ENCODE measurements at regions not wholly inside any gene's neighbourhood (a gene's known extent, or its start where the extent isn't known, plus 50 kb on each side); places are given as distances from the start of the nearest gene placed in this dataset.

DNA sequence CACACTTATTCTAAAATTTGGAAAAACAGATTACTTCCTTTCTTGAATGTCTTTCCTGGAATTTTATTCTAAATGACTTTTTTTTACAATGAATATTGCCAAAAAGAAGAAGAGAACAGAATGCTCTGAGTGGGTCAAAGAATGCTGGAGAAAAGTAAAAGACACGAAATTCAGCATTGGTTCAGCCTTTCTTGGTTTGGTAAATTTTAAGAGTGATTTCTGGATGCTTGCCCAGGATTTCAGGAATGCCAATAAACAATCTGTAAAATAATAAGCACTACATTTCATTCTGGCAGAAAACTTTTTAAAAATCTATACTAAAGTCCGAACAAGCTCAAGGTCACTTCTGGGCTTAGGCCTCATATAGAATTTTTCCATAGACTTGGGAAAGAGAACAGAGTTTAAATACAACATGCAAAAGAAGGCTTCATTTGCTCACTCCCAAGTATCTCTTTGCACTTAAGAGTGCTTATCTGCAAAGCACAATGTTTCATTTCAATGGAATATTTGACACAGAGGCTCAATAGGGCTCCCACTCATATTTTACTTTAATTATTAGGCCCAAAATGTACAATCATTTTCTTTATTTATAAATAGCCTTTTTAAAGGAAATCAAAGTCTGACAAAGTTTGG is 359.5 kb upstream of the ANKRD30A start:
- no peak for FAIRE-seq
- H3K4me1 ChIP-seq (replicated peaks in 1 of 4; ENCODE audit: control insufficient read depth in 3 of 4, insufficient read depth in 4 of 4, low read length in 3 of 4), result no peaks in the 10 kb centered on the region
- DNase-seq (ENCODE audit: low read depth in 1 of 2, low spot score in 2 of 2), result no peak
- H2AK5ac ChIP-seq (ENCODE audit: low read depth, low read length), result no peak overlapping the region
- no peak overlapping the region for H3K56ac ChIP-seq (replicated peaks; ENCODE audit: insufficient read length, low read depth, low read length)
- CTCF ChIA-PET (ENCODE audit: partially characterized antibody), result no interaction called here
- no peak overlapping the region for H4K5ac ChIP-seq (ENCODE audit: insufficient read length, low read depth, low read length)
- H2BK12ac ChIP-seq (ENCODE audit: low read depth, low read length), result no peak overlapping the region
- H3K4ac ChIP-seq (replicated peaks; ENCODE audit: insufficient read length, low read depth, low read length), result no peak overlapping the region
- H3K23ac ChIP-seq (ENCODE audit: insufficient read length), result no peak overlapping the region
- no peak overlapping the region for H2BK120ac ChIP-seq (replicated peaks; ENCODE audit: low read depth, low read length)
- H3K14ac ChIP-seq (ENCODE audit: insufficient read length), result no peak overlapping the region
- no peak overlapping the region for H3K4me3 ChIP-seq (ENCODE audit: extremely low read depth in 1 of 4, insufficient read depth in 2 of 4, low read depth in 3 of 4, low read length in 4 of 4)
- H3K4me2 ChIP-seq (ENCODE audit: insufficient read depth in 1 of 2, low read depth in 2 of 2, low read length in 2 of 2), result no peak overlapping the region
- H3K36me3 ChIP-seq (ENCODE audit: control insufficient read depth in 2 of 4, insufficient read depth in 4 of 4, low read length in 3 of 4), result no peaks in the 10 kb centered on the region
- H3K79me2 ChIP-seq (ENCODE audit: control insufficient read depth in 1 of 2, insufficient read depth in 2 of 2, low read length in 2 of 2), result no peaks in the 10 kb centered on the region
- no peaks in the 10 kb centered on the region for H3K23me2 ChIP-seq (ENCODE audit: low read depth, low read length)
- H3K9ac ChIP-seq (replicated peaks in 1 of 4; ENCODE audit: extremely low read depth in 1 of 4, low read depth in 3 of 4, low read length in 3 of 4), result no peak overlapping the region
- H4K8ac ChIP-seq (ENCODE audit: extremely low read depth, insufficient read depth, low read length), result no peak overlapping the region
- H2BK15ac ChIP-seq (ENCODE audit: low read length), result no peak overlapping the region
- WGBS, 2 experiments (ENCODE audit: extremely low coverage in 1 of 2, insufficient coverage in 1 of 2, insufficient read length in 1 of 2, insufficient replicate concordance in 2 of 2, low coverage in 1 of 2, low lambda C conversion rate in 2 of 2, missing lambda C conversion rate in 1 of 2), result 70% methylated on average over 2 of the region's 2 CpGs; no CpG with 5 or more reads in 1 of the 2 experiments
- no peak overlapping the region for H2AFZ ChIP-seq (ENCODE audit: low read length)
- no peaks in the 10 kb centered on the region for H3K27me3 ChIP-seq (replicated peaks in 1 of 4; ENCODE audit: control insufficient read depth in 3 of 4, extremely low read depth in 1 of 4, insufficient read depth in 3 of 4, low read length in 3 of 4)
- H3K79me1 ChIP-seq (ENCODE audit: low read depth, low read length), result no peaks in the 10 kb centered on the region
- H2BK20ac ChIP-seq (ENCODE audit: low read length), result no peak overlapping the region
- POLR2A ChIA-PET (ENCODE audit: partially characterized antibody), result no interaction called here
- no peaks in the 10 kb centered on the region for H4K20me1 ChIP-seq (replicated peaks in 1 of 2; ENCODE audit: control insufficient read depth in 1 of 2, insufficient read depth in 2 of 2, low read length in 2 of 2)
- no peak overlapping the region for H2BK5ac ChIP-seq (ENCODE audit: low read depth, low read length)
- H3K9me3 ChIP-seq (ENCODE audit: insufficient read depth in 2 of 2, low read depth in 1 of 2, low read length in 1 of 2), result no peaks in the 10 kb centered on the region
- H4K91ac ChIP-seq (replicated peaks; ENCODE audit: insufficient read length, low read length), result no peak overlapping the region
- H3K27ac ChIP-seq (ENCODE audit: low read depth, low read length), result no peak overlapping the region
- no peak overlapping the region for H3K18ac ChIP-seq (ENCODE audit: extremely low read depth, low read length)
- TF ChIP-seq SIN3A (conservative IDR thresholded peaks at IDR 0.05 in 1 of 2, IDR thresholded peaks at IDR 0.05 in 1 of 2; ENCODE audit: low read depth in 1 of 2, low read length in 2 of 2) (no peak), CREB1 (IDR thresholded peaks at IDR 0.05) (no peak), NRF1 (IDR thresholded peaks at IDR 0.05; ENCODE audit: low read depth, low read length) (no peak), KDM4A (IDR thresholded peaks at IDR 0.05; ENCODE audit: low read depth, low read length, severe bottlenecking) (no peak), SIX5 (IDR thresholded peaks at IDR 0.05; ENCODE audit: low read depth, low read length) (no peak), RFX5 (IDR thresholded peaks at IDR 0.05; ENCODE audit: borderline replicate concordance, low read depth, low read length) (no peak), CBX8 (IDR thresholded peaks at IDR 0.05; ENCODE audit: borderline replicate concordance, low read depth, low read length) (no peak), TAF1 (IDR thresholded peaks at IDR 0.05; ENCODE audit: low read depth, low read length) (no peak), HDAC2 (IDR thresholded peaks at IDR 0.05; ENCODE audit: borderline replicate concordance in 1 of 2, low read depth in 2 of 2, low read length in 2 of 2) (no peak), CHD2 (IDR thresholded peaks at IDR 0.05; ENCODE audit: low read length) (no peak), RAD21 (IDR thresholded peaks at IDR 0.05 in 1 of 2, conservative IDR thresholded peaks at IDR 0.05 in 1 of 2; ENCODE audit: low read depth in 2 of 2, low read length in 2 of 2) (no peak), ASH2L (IDR thresholded peaks at IDR 0.05; ENCODE audit: low read length) (no peak), GTF2F1 (IDR thresholded peaks at IDR 0.05; ENCODE audit: borderline replicate concordance, low read depth, low read length) (no peak)
